H9 (cell line): ENCODE measurements at regions not wholly inside any gene's neighbourhood (a gene's known extent, or its start where the extent isn't known, plus 50 kb on each side); places are given as distances from the start of the nearest gene placed in this dataset.

Experiments used
- DNase-seq: peaks from one replicate; pipeline ENCODE4 v3.0.0-alpha.2; 2017
- H2AFZ ChIP-seq: one replicate; pipeline ENCODE4 v1.6.1; 2013; ENCODE audit warnings: mild to moderate bottlenecking, low read length, control low read depth, moderate library complexity
- H2AK5ac ChIP-seq: 2 replicates; pipeline ENCODE4 v1.6.1; 2013; ENCODE audit warnings: low read length, control low read depth, mixed read lengths; ENCODE audit not compliant: insufficient read length
- H2BK120ac ChIP-seq: one replicate; pipeline ENCODE4 v1.6.1; 2013; ENCODE audit warnings: low read depth, mild to moderate bottlenecking, low read length, control low read depth, inconsistent platforms; ENCODE audit not compliant: poor library complexity, severe bottlenecking
- H2BK12ac ChIP-seq: 2 replicates; pipeline ENCODE4 v1.6.1; 2013; ENCODE audit warnings: low read length, control low read depth, mixed read lengths, low read depth; ENCODE audit not compliant: insufficient read length
- H2BK15ac ChIP-seq: 2 replicates; pipeline ENCODE4 v1.6.1; 2013; ENCODE audit warnings: low read depth, low read length, control low read depth
- H2BK20ac ChIP-seq: one replicate; pipeline ENCODE4 v1.6.1; 2013; ENCODE audit warnings: low read depth, mild to moderate bottlenecking, low read length, control low read depth, inconsistent platforms; ENCODE audit not compliant: poor library complexity, severe bottlenecking
- H2BK5ac ChIP-seq: 2 replicates; pipeline ENCODE4 v1.6.1; 2013; ENCODE audit warnings: low read length, control low read depth, mixed read lengths; ENCODE audit not compliant: insufficient read length
- H3K14ac ChIP-seq: 2 replicates; pipeline ENCODE4 v1.6.1; 2013; ENCODE audit warnings: low read length, control low read depth; ENCODE audit not compliant: insufficient read depth
- H3K18ac ChIP-seq: 2 replicates; pipeline ENCODE4 v1.6.1; 2013; ENCODE audit warnings: low read depth, mild to moderate bottlenecking, mixed read lengths, low read length, control low read depth; ENCODE audit not compliant: insufficient read length
- H3K23ac ChIP-seq: 2 replicates; pipeline ENCODE4 v1.6.1; 2013; ENCODE audit warnings: low read length, control low read depth, mixed read lengths, low read depth; ENCODE audit not compliant: insufficient read length
- H3K23me2 ChIP-seq: 2 replicates; pipeline ENCODE4 v1.6.1; 2013; ENCODE audit warnings: low read depth, mild to moderate bottlenecking, mixed read lengths, low read length, control low read depth; ENCODE audit not compliant: insufficient read length, poor library complexity, severe bottlenecking
- H3K27ac ChIP-seq: 2 replicates; pipeline ENCODE4 v1.5.1; 2013; ENCODE audit warnings: low read length, control low read depth, mixed read lengths, low read depth; ENCODE audit not compliant: insufficient read length
- H3K27me3 ChIP-seq: 2 replicates; pipeline ENCODE4 v1.6.1; 2013; ENCODE audit warnings: low read length, control low read depth, inconsistent platforms; ENCODE audit not compliant: insufficient read depth
- H3K4ac ChIP-seq: 2 replicates; pipeline ENCODE4 v1.6.1; 2013; ENCODE audit warnings: low read depth, mild to moderate bottlenecking, control low read depth, inconsistent platforms, low read length, moderate library complexity
- H3K4me1 ChIP-seq: 2 replicates; pipeline ENCODE4 v1.6.1; 2013; ENCODE audit warnings: low read length, control low read depth, inconsistent platforms; ENCODE audit not compliant: insufficient read depth
- H3K4me2 ChIP-seq: 2 replicates; pipeline ENCODE4 v1.6.1; 2013; ENCODE audit warnings: low read length, control low read depth, mixed read lengths; ENCODE audit not compliant: insufficient read length, insufficient read depth
- H3K56ac ChIP-seq: 2 replicates; pipeline ENCODE4 v1.6.1; 2013; ENCODE audit warnings: low read depth, mild to moderate bottlenecking, mixed read lengths, low read length, control low read depth; ENCODE audit not compliant: insufficient read length
- H3K79me1 ChIP-seq: 2 replicates; pipeline ENCODE4 v1.6.1; 2013; ENCODE audit warnings: low read depth, mild to moderate bottlenecking, moderate library complexity, low read length, control low read depth, inconsistent platforms; ENCODE audit not compliant: insufficient read depth, poor library complexity, severe bottlenecking
- H3K79me2 ChIP-seq: 2 replicates; pipeline ENCODE4 v1.6.1; 2013; ENCODE audit warnings: low read length, control low read depth, inconsistent platforms; ENCODE audit not compliant: insufficient read depth
- H3K9ac ChIP-seq: 2 replicates; pipeline ENCODE4 v1.6.1; 2013; ENCODE audit warnings: low read length, control low read depth, mixed read lengths; ENCODE audit not compliant: insufficient read length; ENCODE audit errors: extremely low read depth
- H3K9me3 ChIP-seq: one replicate; pipeline ENCODE4 v1.6.1; 2013; ENCODE audit warnings: low read depth, low read length, inconsistent platforms; ENCODE audit not compliant: control insufficient read depth
- H3T11ph ChIP-seq: one replicate; pipeline ENCODE4 v1.6.1; 2013; ENCODE audit warnings: mild to moderate bottlenecking, low read length, control low read depth, inconsistent platforms
- H4K20me1 ChIP-seq: one replicate; pipeline ENCODE4 v1.6.1; 2013; ENCODE audit not compliant: control insufficient read depth, insufficient read length, insufficient read depth
- H4K5ac ChIP-seq: 2 replicates; pipeline ENCODE4 v1.6.1; 2013; ENCODE audit warnings: low read depth, mild to moderate bottlenecking, mixed read lengths, low read length, control low read depth; ENCODE audit not compliant: insufficient read length
- H4K8ac ChIP-seq: replicated peaks from 2 replicates; pipeline ENCODE4 v1.6.1; 2013; ENCODE audit warnings: low read length, control low read depth, mixed read lengths, low read depth; ENCODE audit not compliant: insufficient read length
- H4K91ac ChIP-seq: 2 replicates; pipeline ENCODE4 v1.6.1; 2013; ENCODE audit warnings: low read depth, mild to moderate bottlenecking, moderate library complexity, mixed read lengths, low read length, control low read depth; ENCODE audit not compliant: insufficient read length
- H3K27ac Mint-ChIP-seq, 3 experiments: 2 replicates in 2 of 3; 3 replicates in 1 of 3; pipeline ENCODE4 v1.8.0; 2020 to 2021; ENCODE audit warnings: mixed read lengths in 3 of 3, mild to moderate bottlenecking in 1 of 3, moderate library complexity in 1 of 3
- H3K27me3 Mint-ChIP-seq: 2 replicates; pipeline ENCODE4 v1.8.0; 2021; ENCODE audit warnings: low read depth, mild to moderate bottlenecking, moderate library complexity, mixed read lengths
- H3K36me3 Mint-ChIP-seq, 3 experiments: 2 replicates in 2 of 3; 3 replicates in 1 of 3; pipeline ENCODE4 v1.8.0; 2020 to 2021; ENCODE audit warnings: low read depth in 3 of 3, mixed read lengths in 3 of 3; ENCODE audit not compliant: insufficient read depth in 1 of 3
- H3K4me1 Mint-ChIP-seq, 2 experiments: 2 replicates each; pipeline ENCODE4 v1.8.0; 2020; ENCODE audit warnings: mixed read lengths in 2 of 2
- H3K4me3 Mint-ChIP-seq, 2 experiments: 2 replicates in 1 of 2; 3 replicates in 1 of 2; pipeline ENCODE4 v1.8.0; 2020 to 2021; ENCODE audit warnings: mild to moderate bottlenecking in 2 of 2, mixed read lengths in 2 of 2, moderate library complexity in 1 of 2
- H3K9me3 Mint-ChIP-seq, 2 experiments: 2 replicates in 1 of 2; 3 replicates in 1 of 2; pipeline ENCODE4 v1.8.0; 2020; ENCODE audit warnings: mild to moderate bottlenecking in 2 of 2, mixed read lengths in 2 of 2, moderate library complexity in 1 of 2
- WGBS: extraction: QIAGEN DNeasy Blood & Tissue Kit; methylation state at CpG from one replicate; pipeline ENCODE4 v1.1.7; 2013; ENCODE audit warnings: missing lambda C conversion rate, low lambda C conversion rate, mixed read lengths; ENCODE audit not compliant: insufficient read length; ENCODE audit errors: extremely low coverage; 5-methylcytosine and 5-hydroxymethylcytosine counted together
- TF ChIP-seq, protein P1 (sequence below): fragments of 200-600 bp; sonication (generic); conservative IDR thresholded peaks from 3 replicates; pipeline ENCODE4 v1.8.0; 2021; ENCODE audit warnings: antibody characterized with exemption, mild to moderate bottlenecking

DNA sequence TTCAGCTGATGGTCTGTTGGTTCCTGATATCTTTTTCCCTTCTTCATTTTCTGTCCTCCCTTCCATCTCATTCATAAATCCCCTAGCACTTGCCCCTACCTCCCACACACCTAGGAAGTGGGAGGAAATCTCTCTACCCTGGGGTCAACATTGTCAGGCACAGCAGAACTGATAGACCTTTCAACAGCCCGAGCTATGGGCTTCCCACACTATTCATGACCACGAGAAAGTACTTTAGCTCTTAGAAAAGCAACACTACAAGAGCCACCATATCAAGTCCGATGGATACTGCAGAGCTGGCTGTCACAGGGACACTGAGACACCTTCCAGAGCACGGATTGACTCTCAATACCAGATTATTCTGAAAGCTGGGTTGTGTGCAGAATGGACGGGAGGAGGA lies 180.6 kb upstream of the NEBL start:
- Mint-ChIP-seq H3K27me3 (no peaks in the 10 kb centered on the region), H3K4me3 (no peak overlapping the region), H3K27ac (no peak overlapping the region; a peak in 1 of 7 replicates), H3K36me3 (no peaks in the 10 kb centered on the region; a peak in 1 of 7 replicates), H3K4me1 (peaks cover 4% of the 10 kb centered on the region in 2 experiments), H3K9me3 (no peaks in the 10 kb centered on the region; a peak in 1 of 5 replicates)
- no peak overlapping the region for H2BK15ac ChIP-seq
- TF ChIP-seq, protein P1, sequence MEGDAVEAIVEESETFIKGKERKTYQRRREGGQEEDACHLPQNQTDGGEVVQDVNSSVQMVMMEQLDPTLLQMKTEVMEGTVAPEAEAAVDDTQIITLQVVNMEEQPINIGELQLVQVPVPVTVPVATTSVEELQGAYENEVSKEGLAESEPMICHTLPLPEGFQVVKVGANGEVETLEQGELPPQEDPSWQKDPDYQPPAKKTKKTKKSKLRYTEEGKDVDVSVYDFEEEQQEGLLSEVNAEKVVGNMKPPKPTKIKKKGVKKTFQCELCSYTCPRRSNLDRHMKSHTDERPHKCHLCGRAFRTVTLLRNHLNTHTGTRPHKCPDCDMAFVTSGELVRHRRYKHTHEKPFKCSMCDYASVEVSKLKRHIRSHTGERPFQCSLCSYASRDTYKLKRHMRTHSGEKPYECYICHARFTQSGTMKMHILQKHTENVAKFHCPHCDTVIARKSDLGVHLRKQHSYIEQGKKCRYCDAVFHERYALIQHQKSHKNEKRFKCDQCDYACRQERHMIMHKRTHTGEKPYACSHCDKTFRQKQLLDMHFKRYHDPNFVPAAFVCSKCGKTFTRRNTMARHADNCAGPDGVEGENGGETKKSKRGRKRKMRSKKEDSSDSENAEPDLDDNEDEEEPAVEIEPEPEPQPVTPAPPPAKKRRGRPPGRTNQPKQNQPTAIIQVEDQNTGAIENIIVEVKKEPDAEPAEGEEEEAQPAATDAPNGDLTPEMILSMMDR: no peak
- H3K27ac ChIP-seq: no peak overlapping the region
- no peak overlapping the region for H2BK20ac ChIP-seq
- H3K4me2 ChIP-seq: no peak overlapping the region
- no peak overlapping the region for H4K5ac ChIP-seq
- no peaks in the 10 kb centered on the region for H3K9me3 ChIP-seq
- H3K27me3 ChIP-seq: no peaks in the 10 kb centered on the region
- no peak overlapping the region for H3K56ac ChIP-seq
- H3K14ac ChIP-seq: no peak overlapping the region
- H3K4me1 ChIP-seq: no peaks in the 10 kb centered on the region
- H2BK120ac ChIP-seq: no peak overlapping the region
- H3K79me2 ChIP-seq: no peaks in the 10 kb centered on the region
- H2BK12ac ChIP-seq: no peak overlapping the region
- no peak overlapping the region for H3K23ac ChIP-seq
- no peak overlapping the region for H3T11ph ChIP-seq
- no peak overlapping the region for H3K4ac ChIP-seq
- H2AFZ ChIP-seq: no peak overlapping the region
- H3K79me1 ChIP-seq: no peaks in the 10 kb centered on the region
- no peak overlapping the region for H3K18ac ChIP-seq
- H2AK5ac ChIP-seq: no peak overlapping the region
- no peak overlapping the region for H3K9ac ChIP-seq
- H4K20me1 ChIP-seq: no peaks in the 10 kb centered on the region
- no peak overlapping the region for H2BK5ac ChIP-seq
- no peak overlapping the region for H4K91ac ChIP-seq
- no peaks in the 10 kb centered on the region for H3K23me2 ChIP-seq
- WGBS: no CpG with 5 or more reads among the region's 5 CpGs
- no peak for DNase-seq
- no peak overlapping the region for H4K8ac ChIP-seq
